Choroid plexus epithelial cell (primary cell): ENCODE measurements at regions not wholly inside any gene's neighbourhood (a gene's known extent, or its start where the extent isn't known, plus 50 kb on each side); places are given as distances from the start of the nearest gene placed in this dataset.
"Not testable (repeated sequence)": the region's sequence is repeated elsewhere in the genome, so short reads cannot be mapped to it uniquely, and the experiment has no call there.

Experiments used
- DNase-seq: peaks from one replicate; pipeline ENCODE4 v3.0.0-alpha.2; 2010; ENCODE audit warnings: low read depth
- H3K4me3 ChIP-seq: 2 replicates; pipeline ENCODE4 v1.5.1; 2011; ENCODE audit warnings: low read depth, mild to moderate bottlenecking, control low read depth, low read length, moderate library complexity
- CTCF ChIP-seq: conservative IDR thresholded peaks from 2 replicates; pipeline ENCODE4 v1.5.1; 2011; ENCODE audit warnings: low read depth, mild to moderate bottlenecking, control low read depth, inconsistent platforms, low read length, moderate library complexity

- TF ChIP-seq CTCF: no peak
- no peak overlapping the region for H3K4me3 ChIP-seq
- DNase-seq: no peak
Measured at GRCh38 chr11:127935081-127935480, 652.3 kb downstream of the ETS1 start.

GRCh38 chr11:127933961-127934360, 653.4 kb downstream of the ETS1 start:
- not testable (repeated sequence) for DNase-seq, H3K4me3 ChIP-seq

- H3K4me3 ChIP-seq: no peak overlapping the region
- TF ChIP-seq CTCF: no peak
- no peak for DNase-seq
Measured at GRCh38 chr11:127931803-127932202, 655.6 kb downstream of the ETS1 start.

GRCh38 chr11:127926721-127927120, 660.6 kb downstream of the ETS1 start:
- no peak for DNase-seq
- no peak for TF ChIP-seq CTCF
- H3K4me3 ChIP-seq: no peak overlapping the region

GRCh38 chr11:127925475-127925874, 661.9 kb downstream of the ETS1 start:
- no peak for TF ChIP-seq CTCF
- DNase-seq: peak; percentile 15

GRCh38 chr11:127919206-127920000, 668.0 kb downstream of the ETS1 start:
- DNase-seq: peak; percentile 70
- no peak overlapping the region for H3K4me3 ChIP-seq
- no peak for TF ChIP-seq CTCF

More at GRCh38 chr11:127925475-127925874, 661.9 kb downstream of the ETS1 start:
- no peak overlapping the region for H3K4me3 ChIP-seq

- no peak overlapping the region for H3K4me3 ChIP-seq
- TF ChIP-seq CTCF: no peak
- no peak for DNase-seq
Measured at GRCh38 chr11:127902382-127902781, 685.0 kb downstream of the ETS1 start.
